GM18951 (cell line): ENCODE measurements at regions not wholly inside any gene's neighbourhood (a gene's known extent, or its start where the extent isn't known, plus 50 kb on each side); places are given as distances from the start of the nearest gene placed in this dataset.

Source experiments
- POLR2A ChIP-seq: IDR thresholded peaks from 4 replicates; pipeline ENCODE4 v1.6.1; 2011; ENCODE audit warnings: mild to moderate bottlenecking; ENCODE audit not compliant: insufficient read length, insufficient read depth; ENCODE audit errors: extremely low read depth
- in situ Hi-C: fragments of 300-500 bp; cut with MboI; formaldehyde crosslinking; loops from one replicate; pipeline ENCODE4 v1.12.0; 2022; ENCODE audit warnings: low sequenced_read_pairs, mixed read lengths, inconsistent platforms; ENCODE audit not compliant: unreplicated experiment

DNA sequence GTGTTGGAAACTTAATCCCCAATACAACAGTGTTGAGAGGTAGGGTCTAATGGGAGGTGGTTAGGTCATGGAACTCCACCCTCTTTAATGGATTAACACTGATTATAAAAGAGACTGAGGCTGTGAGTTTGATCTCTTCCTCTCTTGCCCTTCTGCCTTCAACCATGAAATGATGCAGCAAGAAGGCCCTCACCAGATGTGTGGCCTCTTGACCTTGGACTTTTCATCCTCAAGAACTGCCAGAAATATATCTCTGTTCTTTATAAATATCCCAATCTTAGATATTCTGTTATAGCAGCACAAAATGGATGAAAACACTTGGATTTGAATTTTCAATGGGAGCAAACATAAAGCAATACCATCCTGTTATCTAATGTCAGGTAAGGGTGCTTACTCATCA is 67.6 kb downstream of the NMUR2 start:
- TF ChIP-seq POLR2A: no peak

DNA sequence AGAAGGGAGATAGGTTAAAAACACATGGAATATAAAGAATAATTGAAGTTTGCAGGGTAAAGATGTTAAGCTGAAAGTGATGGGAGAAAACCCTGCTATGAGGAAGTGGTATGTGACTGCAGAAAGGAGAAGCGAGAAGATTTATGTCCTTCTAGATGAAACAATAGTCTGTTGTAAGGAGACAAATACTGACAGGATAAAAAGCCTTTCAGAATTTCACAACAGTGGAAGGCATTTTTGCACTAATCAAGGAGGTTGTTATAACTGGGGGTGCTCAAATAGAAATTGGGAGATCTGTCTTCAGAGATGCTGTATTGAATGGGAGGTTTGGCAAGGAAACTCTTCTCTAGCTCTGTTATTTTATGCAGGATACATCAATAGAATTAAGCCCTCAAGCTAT is 69.6 kb downstream of the NMUR2 start:
- in situ Hi-C loops: no loop called here

More for the DNA sequence above, 67.6 kb downstream of the NMUR2 start:
- in situ Hi-C loops: no loop called here

DNA sequence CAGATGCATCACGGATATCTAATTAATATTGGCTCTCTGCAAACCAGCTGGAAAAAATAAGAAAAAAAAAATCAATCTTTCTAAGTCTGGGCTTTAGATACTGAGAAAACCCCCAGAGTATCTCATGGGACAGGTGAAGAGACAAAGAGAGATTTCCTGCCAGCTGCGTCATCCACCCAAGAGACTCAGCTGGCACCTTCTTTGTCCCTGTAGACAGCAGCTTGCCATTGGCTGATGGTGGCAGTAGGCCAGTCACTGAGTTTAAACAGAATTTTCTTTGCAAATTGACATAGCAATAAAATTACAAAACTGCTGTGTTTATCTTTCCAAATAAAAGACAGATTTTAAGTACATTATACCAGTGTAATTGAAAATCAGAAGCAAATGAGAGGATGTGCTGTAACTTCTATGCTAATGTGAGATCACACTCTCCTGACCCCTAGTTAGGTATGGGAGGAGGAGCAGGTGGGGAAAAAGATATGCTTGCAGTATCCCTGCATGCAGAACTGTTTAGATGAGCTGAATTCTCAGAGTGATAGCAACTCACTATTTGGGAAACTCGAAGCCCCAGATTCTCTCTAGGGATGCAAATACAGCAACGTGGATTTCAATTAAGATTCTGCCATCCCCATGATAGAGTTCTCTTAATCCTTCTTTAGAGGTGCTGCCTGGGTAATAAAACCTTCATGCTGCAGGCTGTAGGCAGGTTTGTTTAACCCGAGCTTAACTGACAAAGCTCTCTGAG is 72.2 kb downstream of the NMUR2 start:
- in situ Hi-C loops: no loop called here
- no peak for TF ChIP-seq POLR2A

More for the DNA sequence above, 69.6 kb downstream of the NMUR2 start:
- no peak for TF ChIP-seq POLR2A

DNA sequence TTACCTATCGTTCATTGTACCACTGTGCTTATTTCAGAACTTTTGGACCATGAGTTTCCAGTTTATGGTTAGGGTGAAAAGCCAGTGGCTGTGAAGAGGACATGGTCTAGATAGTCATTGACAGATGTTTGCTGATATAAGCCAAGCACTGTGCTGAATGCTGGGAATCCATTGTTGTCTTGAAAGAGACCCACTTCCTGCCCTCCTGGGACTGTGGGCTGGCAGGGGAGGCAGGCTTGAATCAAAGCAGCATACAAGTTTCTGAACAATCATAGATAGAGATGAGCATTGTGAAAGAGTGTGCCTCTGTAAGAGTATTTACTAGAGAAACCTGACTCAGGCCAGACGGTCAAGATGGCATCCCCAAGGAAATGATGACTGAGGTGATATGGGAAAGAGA is 73.4 kb downstream of the NMUR2 start:
- in situ Hi-C loops: no loop called here
- no peak for TF ChIP-seq POLR2A

DNA sequence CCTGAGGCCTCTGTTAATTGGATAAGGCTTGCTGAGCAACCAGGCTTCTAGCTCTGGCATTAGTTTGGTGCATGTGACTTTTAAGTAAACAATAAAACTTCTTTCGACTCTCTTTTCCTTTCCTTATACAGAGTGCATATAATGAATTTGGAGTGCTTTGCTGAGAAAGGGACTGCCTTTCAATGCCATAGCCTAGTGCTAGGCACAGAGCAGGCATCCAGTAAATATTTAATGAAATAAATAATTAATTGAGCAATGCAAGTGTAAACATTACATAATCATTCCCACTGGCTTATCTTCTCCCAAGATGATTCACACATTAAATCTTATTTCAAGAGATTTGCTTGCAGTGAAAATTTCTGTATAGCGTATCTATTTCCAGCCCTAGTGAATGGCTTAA is 74.1 kb downstream of the NMUR2 start:
- no peak for TF ChIP-seq POLR2A
- in situ Hi-C loops: no loop called here

DNA sequence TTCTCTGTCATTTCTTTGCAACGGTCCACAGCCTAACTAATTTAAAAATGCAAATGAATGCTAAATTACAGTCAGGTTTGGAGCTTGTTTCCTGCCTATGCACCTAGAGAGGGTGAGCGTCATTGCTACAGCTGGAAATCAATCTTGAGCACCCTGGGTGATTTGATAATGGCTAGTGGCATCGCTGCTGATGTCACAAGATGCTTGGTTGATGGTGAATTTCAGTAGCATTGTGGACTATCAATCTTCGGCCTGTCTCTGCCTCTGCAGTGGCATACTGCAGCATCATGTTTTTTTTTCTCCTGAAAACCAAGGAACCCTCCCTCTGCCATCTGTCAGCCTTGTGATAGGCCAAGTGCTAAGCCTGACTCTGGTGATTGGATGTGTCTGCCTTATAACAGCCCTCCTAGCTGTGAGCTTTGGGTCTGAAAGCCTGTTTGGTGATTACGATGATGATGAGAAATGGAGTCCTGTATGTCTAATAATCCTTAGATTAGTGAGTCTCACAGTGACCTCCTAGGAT is 75.3 kb downstream of the NMUR2 start:
- no peak for TF ChIP-seq POLR2A
- in situ Hi-C loops: no loop called here

DNA sequence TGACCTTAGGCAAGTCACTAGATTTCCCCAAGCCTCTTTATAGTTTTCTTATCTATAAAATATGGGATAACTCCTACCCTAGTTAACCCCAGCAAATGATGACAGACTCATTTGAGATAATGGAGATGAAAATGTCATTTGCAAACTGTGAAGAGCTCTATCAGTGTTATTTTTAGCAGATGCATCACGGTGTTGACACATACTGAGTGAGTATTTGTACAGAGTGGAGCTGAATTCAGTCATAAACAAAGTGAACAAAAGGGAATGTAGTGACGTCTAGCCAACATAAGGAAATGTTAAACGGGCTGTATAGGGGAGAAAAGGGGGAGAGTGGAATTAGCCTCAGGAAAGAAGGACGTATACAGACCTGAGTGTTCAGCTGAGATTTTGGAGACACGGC is 75.9 kb downstream of the NMUR2 start:
- TF ChIP-seq POLR2A: no peak
- in situ Hi-C loops: no loop called here

DNA sequence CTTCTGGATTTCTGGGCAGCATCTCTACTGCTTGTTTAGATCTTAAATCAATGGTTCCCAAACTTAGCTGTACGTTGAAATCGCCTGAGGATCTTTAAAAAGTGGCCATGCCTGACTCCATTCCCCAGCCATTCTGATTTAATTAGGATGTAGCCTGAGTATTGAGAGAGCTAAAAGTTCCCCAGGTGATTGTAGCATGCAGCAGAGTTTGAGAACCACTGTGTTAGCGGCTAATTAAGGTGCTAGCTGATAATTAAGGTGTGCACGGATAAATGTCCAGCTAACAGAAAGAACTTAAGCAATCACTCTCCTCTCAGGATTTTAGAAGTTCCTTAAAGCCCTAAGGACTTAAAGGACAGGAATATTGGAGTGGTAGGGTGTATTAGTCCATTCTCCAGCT is 89.1 kb downstream of the NMUR2 start:
- in situ Hi-C loops: no loop called here
- TF ChIP-seq POLR2A: no peak

DNA sequence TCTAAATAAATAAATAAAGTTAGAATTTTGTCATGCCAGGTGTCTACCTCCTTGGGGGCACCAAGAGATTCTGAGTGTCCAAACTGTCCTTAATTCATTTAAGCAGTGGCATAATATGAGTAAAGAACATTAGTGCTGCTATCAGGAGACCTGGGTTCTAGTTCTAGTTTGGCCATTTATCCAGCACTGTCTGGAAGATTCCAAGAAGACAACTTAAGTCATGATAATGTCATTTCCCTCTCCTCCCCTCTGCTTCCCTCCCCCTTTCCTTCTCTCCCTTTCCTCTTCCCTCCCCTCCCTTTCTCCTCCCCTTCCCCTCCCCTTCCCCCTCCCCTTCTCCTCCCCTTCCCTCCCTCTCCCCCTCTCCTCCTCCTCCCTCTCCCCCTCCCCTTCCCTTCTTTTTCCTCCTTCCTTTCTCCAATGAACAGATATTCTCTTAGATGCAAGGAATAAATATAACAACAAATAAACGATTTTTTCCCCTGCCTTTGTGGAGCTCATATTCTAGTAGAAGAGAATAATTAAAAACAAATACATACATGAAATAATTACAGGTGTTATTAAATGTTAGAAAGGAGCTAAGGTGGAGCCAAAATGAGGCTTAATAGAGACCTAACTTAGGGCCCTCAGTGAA is 90.8 kb downstream of the NMUR2 start:
- in situ Hi-C loops: no loop called here
- no peak for TF ChIP-seq POLR2A

DNA sequence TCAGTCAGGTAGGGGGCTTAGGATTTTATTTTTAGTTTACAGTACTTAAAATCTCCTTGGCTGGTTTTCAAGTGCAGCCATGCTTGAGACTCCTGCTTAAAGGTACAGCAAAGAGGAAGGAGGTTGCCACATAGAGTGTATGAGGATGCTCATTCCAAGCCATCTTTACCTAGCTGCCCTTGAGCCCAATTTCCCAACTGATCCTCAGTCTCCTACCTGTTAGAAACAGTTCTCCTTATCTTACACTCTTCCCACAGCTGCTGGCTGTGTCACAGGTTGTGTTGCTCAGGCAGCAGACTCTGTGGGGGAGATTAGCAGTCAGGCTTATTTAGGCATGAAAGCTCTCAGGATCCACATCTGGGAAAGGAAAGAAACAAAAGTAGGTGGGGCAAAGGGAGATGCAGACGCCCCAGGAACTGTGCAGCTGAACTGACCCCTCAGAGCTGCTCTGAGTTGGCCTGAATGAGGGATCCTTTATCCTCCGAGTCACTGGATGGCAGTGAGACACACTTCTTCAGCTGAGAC is 95.1 kb downstream of the NMUR2 start:
- in situ Hi-C loops: no loop called here

DNA sequence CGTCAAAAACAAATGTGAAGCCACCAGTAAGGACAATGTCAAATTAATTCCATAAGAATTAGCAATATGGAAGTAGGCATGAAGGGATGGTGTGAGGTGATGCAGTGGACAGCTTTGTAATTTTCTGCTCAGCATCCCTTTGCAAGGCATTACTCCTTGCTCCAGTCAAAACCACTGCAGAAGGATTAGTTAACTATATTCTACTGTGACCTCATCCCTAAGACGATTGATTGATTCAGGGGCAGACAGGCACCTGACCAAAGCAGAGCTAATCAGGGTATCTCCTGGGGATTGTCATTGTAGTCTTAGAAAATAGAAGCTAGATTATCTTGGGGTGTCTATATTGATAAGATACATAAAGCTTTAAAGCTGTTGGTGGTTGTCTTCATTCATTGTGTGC is 98.7 kb downstream of the NMUR2 start:
- no peak for TF ChIP-seq POLR2A

More for the DNA sequence above, 95.1 kb downstream of the NMUR2 start:
- TF ChIP-seq POLR2A: no peak

DNA sequence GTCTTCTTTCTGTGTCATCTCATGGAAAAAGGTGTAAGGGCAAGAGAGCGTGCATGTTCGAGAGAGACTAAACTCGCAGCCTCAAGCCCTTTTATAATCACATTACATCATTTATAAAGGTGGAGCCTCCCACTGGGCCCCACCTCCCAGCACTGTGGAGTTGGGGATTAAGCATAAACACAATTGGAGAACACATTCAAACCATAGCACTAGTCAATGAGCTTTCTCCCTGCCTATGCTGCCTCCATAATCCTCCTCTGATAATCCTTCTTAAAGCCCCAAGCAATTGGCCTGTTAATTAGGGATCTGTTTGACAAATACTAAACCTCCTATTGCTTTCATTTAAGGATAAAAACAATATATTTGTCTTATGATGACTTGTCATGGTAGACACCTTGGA is 99.6 kb downstream of the NMUR2 start:
- in situ Hi-C loops: no loop called here
- TF ChIP-seq POLR2A: no peak

More for the DNA sequence above, 98.7 kb downstream of the NMUR2 start:
- in situ Hi-C loops: no loop called here

DNA sequence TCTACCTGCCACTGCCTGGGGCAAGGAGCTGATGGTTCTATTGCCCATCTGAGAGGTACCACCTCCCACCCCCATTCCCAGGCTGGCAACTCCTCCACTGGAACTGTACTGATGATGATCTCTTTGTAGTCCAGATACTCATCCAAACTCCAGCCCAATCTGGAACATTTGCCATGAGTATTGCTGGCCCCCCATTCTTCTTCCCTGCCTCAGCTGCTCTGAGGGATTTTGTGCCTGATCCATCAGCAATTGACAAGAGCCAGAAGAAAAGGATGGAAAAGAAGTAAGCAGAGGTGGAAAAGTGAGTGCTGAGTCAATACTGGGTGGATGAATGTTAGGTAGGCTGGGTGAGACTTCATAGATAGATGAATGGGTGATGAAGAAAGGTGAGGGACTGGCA is 101.2 kb downstream of the NMUR2 start:
- no peak for TF ChIP-seq POLR2A
- in situ Hi-C loops: no loop called here

DNA sequence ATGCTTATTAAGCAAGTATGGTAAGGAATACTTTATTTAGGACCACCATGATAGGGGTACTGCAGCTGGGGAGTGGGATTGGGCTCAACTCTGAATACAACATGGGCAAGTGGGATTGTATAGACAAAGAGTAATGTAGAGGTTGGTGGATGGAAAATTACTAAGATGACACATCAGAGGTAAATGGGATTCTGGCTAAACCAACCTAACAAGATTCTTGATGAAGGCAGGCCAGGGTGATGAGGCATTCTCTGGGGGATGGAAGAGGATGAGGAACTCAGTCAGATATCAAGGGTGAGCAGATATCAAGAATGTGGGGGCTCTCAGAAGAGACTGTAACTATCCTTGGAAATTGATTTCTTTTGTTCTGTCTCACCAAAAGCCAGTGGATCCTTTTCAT is 107.2 kb downstream of the NMUR2 start:
- in situ Hi-C loops: no loop called here
- TF ChIP-seq POLR2A: no peak

DNA sequence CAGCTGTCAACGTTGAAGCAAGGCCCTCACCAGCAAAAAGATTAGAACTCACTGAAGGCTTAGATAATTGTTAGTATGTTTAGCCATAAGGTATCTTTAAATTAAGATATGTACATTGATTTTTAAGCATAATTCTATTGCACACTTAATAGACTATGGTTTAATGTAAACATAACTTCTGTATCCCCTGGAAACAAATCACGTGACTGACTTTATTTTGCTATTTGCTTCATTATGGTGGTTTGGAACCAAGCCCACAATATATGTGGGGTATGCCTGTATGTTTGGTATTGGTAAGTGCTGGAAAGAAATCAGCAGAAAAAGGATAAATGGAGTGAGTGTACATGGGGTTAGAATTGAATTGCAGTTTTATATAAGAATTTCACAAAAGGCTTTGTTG is 111.9 kb downstream of the NMUR2 start:
- in situ Hi-C loops: no loop called here
- no peak for TF ChIP-seq POLR2A
